PC-3 (cell line): ENCODE measurements at regions not wholly inside any gene's neighbourhood (a gene's known extent, or its start where the extent isn't known, plus 50 kb on each side); places are given as distances from the start of the nearest gene placed in this dataset.
"Not testable (repeated sequence)": the region's sequence is repeated elsewhere in the genome, so short reads cannot be mapped to it uniquely, and the experiment has no call there.

Source experiments
- ATAC-seq: fragments of 200-7000 bp; cut with Tn5 transposase; 2 replicates; pipeline ENCODE4 v1.9.1; 2020; ENCODE audit warnings: mild to moderate bottlenecking, moderate library complexity
- BruUV-seq: library from RNA; stranded (reverse); fragments of 400-500 nt; replicated peaks from 2 replicates; lab custom pipeline; 2021; lab: Mats Ljungman, UMichigan
- CTCF ChIA-PET: fragments of 300-600 bp; sonication (Branson Sonifier 250); formaldehyde crosslinking; loops from one replicate; lab custom pipeline; 2022; ENCODE audit warnings: antibody characterized with exemption; lab: Charles Lee
- POLR2A ChIA-PET: fragments of 300-600 bp; sonication (Branson Sonifier 250); formaldehyde crosslinking; loops from one replicate; lab custom pipeline; 2022; ENCODE audit warnings: antibody characterized with exemption; ENCODE audit not compliant: unreplicated experiment; lab: Charles Lee
- DNase-seq: peaks from one replicate; pipeline ENCODE4 v3.0.0-alpha.2; 2015
- H2AFZ ChIP-seq: fragments of 300-600 bp; sonication (generic); 2 replicates; pipeline ENCODE4 v1.6.0; 2016; ENCODE audit warnings: antibody characterized with exemption, low read length
- H3F3A ChIP-seq: fragments of 300-600 bp; sonication (generic); one replicate; pipeline ENCODE4 v1.6.0; 2017; ENCODE audit warnings: antibody characterized with exemption, low read length, control low read depth, mild to moderate bottlenecking; ENCODE audit not compliant: unreplicated experiment
- H3K27ac ChIP-seq: fragments of 300-600 bp; sonication (generic); 2 replicates; pipeline ENCODE4 v1.5.1; 2016; ENCODE audit warnings: mild to moderate bottlenecking, low read length
- H3K27me3 ChIP-seq: fragments of 300-600 bp; sonication (generic); 2 replicates; pipeline ENCODE4 v1.6.1; 2016; ENCODE audit warnings: low read length, mixed read lengths
- H3K36me3 ChIP-seq: fragments of 300-600 bp; sonication (generic); 2 replicates; pipeline ENCODE4 v1.6.1; 2016; ENCODE audit warnings: low read depth, mixed run types, low read length, mixed read lengths
- H3K4me1 ChIP-seq: fragments of 300-600 bp; sonication (generic); 2 replicates; pipeline ENCODE4 v1.5.1; 2016; ENCODE audit warnings: low read length; ENCODE audit not compliant: insufficient read depth
- H3K4me2 ChIP-seq: fragments of 300-600 bp; sonication (generic); 2 replicates; pipeline ENCODE4 v1.6.0; 2016; ENCODE audit warnings: low read length
- H3K4me3 ChIP-seq: fragments of 300-600 bp; sonication (generic); 2 replicates; pipeline ENCODE4 v1.5.1; 2016; ENCODE audit warnings: mild to moderate bottlenecking, low read length, mixed read lengths
- H3K79me2 ChIP-seq: fragments of 300-600 bp; sonication (generic); 2 replicates; pipeline ENCODE4 v1.6.1; 2017; ENCODE audit warnings: low read length, mixed read lengths
- H3K9ac ChIP-seq: fragments of 300-600 bp; sonication (generic); 2 replicates; pipeline ENCODE4 v1.6.0; 2016; ENCODE audit warnings: mild to moderate bottlenecking, low read length
- H3K9me2 ChIP-seq: fragments of 300-600 bp; sonication (generic); replicated peaks from 2 replicates; pipeline ENCODE4 v1.6.1; 2016; ENCODE audit warnings: mixed run types, low read length, mixed read lengths
- H3K9me3 ChIP-seq: fragments of 300-600 bp; sonication (generic); 2 replicates; pipeline ENCODE4 v1.6.1; 2016; ENCODE audit warnings: low read length, mixed read lengths
- H4K20me1 ChIP-seq: fragments of 300-600 bp; sonication (generic); 2 replicates; pipeline ENCODE4 v1.6.1; 2016; ENCODE audit warnings: low read length, mixed read lengths
- EZH2 ChIP-seq: fragments of 300-600 bp; sonication (generic); IDR thresholded peaks from one replicate; pipeline ENCODE4 v1.6.1; 2017; ENCODE audit warnings: antibody characterized with exemption, mild to moderate bottlenecking, low read length; ENCODE audit not compliant: unreplicated experiment
- EZH2phosphoT487 ChIP-seq: fragments of 300-600 bp; sonication (generic); IDR thresholded peaks from 2 replicates; pipeline ENCODE4 v1.6.1; 2018; ENCODE audit warnings: mild to moderate bottlenecking, antibody characterized with exemption, low read length, borderline replicate concordance
- intact Hi-C: fragments of 100-400 bp; cut with micrococcal nuclease; formaldehyde crosslinking; loops from 2 replicates; pipeline ENCODE4 v1.9.0; 2023
- TF ChIP-seq, protein P1 (sequence below): fragments of 300-600 bp; sonication (generic); conservative IDR thresholded peaks from 2 replicates; pipeline ENCODE4 v1.5.1; 2017; ENCODE audit warnings: antibody characterized with exemption, low read depth, mild to moderate bottlenecking, low read length

- no peaks in the 10 kb centered on the region for H3K9me3 ChIP-seq
- no peaks in the 10 kb centered on the region for H3K4me1 ChIP-seq
- no peaks in the 10 kb centered on the region for H3K9me2 ChIP-seq
- H2AFZ ChIP-seq: 0 out of 2 replicates have a peak overlapping the region, but pooled peaks have one; percentile 23
- TF ChIP-seq EZH2phosphoT487: no peak
- no peak for TF ChIP-seq EZH2
- TF ChIP-seq, protein P1, sequence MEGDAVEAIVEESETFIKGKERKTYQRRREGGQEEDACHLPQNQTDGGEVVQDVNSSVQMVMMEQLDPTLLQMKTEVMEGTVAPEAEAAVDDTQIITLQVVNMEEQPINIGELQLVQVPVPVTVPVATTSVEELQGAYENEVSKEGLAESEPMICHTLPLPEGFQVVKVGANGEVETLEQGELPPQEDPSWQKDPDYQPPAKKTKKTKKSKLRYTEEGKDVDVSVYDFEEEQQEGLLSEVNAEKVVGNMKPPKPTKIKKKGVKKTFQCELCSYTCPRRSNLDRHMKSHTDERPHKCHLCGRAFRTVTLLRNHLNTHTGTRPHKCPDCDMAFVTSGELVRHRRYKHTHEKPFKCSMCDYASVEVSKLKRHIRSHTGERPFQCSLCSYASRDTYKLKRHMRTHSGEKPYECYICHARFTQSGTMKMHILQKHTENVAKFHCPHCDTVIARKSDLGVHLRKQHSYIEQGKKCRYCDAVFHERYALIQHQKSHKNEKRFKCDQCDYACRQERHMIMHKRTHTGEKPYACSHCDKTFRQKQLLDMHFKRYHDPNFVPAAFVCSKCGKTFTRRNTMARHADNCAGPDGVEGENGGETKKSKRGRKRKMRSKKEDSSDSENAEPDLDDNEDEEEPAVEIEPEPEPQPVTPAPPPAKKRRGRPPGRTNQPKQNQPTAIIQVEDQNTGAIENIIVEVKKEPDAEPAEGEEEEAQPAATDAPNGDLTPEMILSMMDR: no peak
- DNase-seq (no peak), ATAC-seq (no peak)
- no peak overlapping the region for H3K4me3 ChIP-seq
- no peak overlapping the region for H3K27ac ChIP-seq
- intact Hi-C loops: no loop called here
- no peak overlapping the region for H3K4me2 ChIP-seq
- ChIA-PET CTCF (no interaction called here), POLR2A (no interaction called here)
- no peak overlapping the region for H3K9ac ChIP-seq
- H3K79me2 ChIP-seq: no peaks in the 10 kb centered on the region
- no peaks in the 10 kb centered on the region for H3K27me3 ChIP-seq
- no peaks in the 10 kb centered on the region for H3F3A ChIP-seq
- BruUV-seq: no TSS peak
- H4K20me1 ChIP-seq: no peaks in the 10 kb centered on the region
- no peaks in the 10 kb centered on the region for H3K36me3 ChIP-seq
Observed at GRCh38 chrX:144042271-144042670, 158.4 kb downstream of the UBE2NL start.

- TF ChIP-seq, protein P1: no peak
- TF ChIP-seq EZH2 (no peak), EZH2phosphoT487 (no peak)
- Histone ChIP-seq H3K27me3 (no peaks in the 10 kb centered on the region), H2AFZ (no peak overlapping the region), H3K9me2 (no peaks in the 10 kb centered on the region), H3K4me2 (no peak overlapping the region), H3K4me1 (no peaks in the 10 kb centered on the region), H3K79me2 (no peaks in the 10 kb centered on the region), H3K9ac (no peak overlapping the region), H3K27ac (no peak overlapping the region), H3K36me3 (no peaks in the 10 kb centered on the region), H4K20me1 (no peaks in the 10 kb centered on the region), H3F3A (no peaks in the 10 kb centered on the region), H3K9me3 (no peaks in the 10 kb centered on the region), H3K4me3 (no peak overlapping the region)
- no peak for ATAC-seq
- POLR2A ChIA-PET: no interaction called here
- BruUV-seq: no TSS peak
- CTCF ChIA-PET: no interaction called here
- intact Hi-C loops: no loop called here
- DNase-seq: no peak
Observed at GRCh38 chrX:144075432-144075831, 191.6 kb downstream of the UBE2NL start.

DNA sequence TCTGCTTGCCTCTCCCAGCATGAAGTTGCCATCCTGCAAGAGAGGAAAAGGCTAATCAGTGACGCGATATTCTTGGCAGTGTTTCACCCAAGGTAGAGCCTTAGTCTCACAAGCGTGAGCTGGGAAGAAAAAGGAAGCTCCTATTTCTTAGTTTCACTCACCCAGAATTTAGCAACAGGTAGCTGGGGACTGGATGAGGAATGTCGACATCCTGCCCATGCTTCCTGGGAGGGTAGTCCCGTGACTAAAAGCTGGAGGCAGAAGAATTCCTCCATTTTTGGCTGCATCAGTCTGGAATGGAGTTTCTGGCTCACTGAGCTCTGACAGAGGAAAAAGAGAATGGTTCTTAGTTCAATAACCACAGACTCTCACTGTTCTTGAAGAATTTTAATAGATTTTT, 198.4 kb downstream of the UBE2NL start:
- H4K20me1 ChIP-seq, DNase-seq, H3K79me2 ChIP-seq, POLR2A ChIA-PET, H2AFZ ChIP-seq, intact Hi-C loops, H3K9ac ChIP-seq, H3K4me3 ChIP-seq, H3K4me1 ChIP-seq, H3K9me3 ChIP-seq, H3F3A ChIP-seq, CTCF ChIA-PET, ATAC-seq, H3K27ac ChIP-seq, H3K36me3 ChIP-seq, H3K4me2 ChIP-seq, H3K27me3 ChIP-seq, BruUV-seq, H3K9me2 ChIP-seq: not testable (repeated sequence)

- H2AFZ ChIP-seq, CTCF ChIA-PET, H3K36me3 ChIP-seq, BruUV-seq, H3K4me1 ChIP-seq, ATAC-seq, H3F3A ChIP-seq, H3K4me2 ChIP-seq, H3K9ac ChIP-seq, H3K27ac ChIP-seq, H3K4me3 ChIP-seq, intact Hi-C loops, H3K9me3 ChIP-seq, H3K79me2 ChIP-seq, DNase-seq, H3K9me2 ChIP-seq, H3K27me3 ChIP-seq, H4K20me1 ChIP-seq, POLR2A ChIA-PET: not testable (repeated sequence)
Observed at GRCh38 chrX:144089674-144090073, 205.8 kb downstream of the UBE2NL start.

GRCh38 chrX:144092116-144092515, 208.2 kb downstream of the UBE2NL start:
- intact Hi-C loops, H3K27me3 ChIP-seq, H4K20me1 ChIP-seq, H2AFZ ChIP-seq, BruUV-seq, H3K9me2 ChIP-seq, H3K27ac ChIP-seq, H3K79me2 ChIP-seq, H3K4me2 ChIP-seq, H3F3A ChIP-seq, H3K4me3 ChIP-seq, H3K9ac ChIP-seq, DNase-seq, H3K9me3 ChIP-seq, ATAC-seq, H3K36me3 ChIP-seq, H3K4me1 ChIP-seq, POLR2A ChIA-PET, CTCF ChIA-PET: not testable (repeated sequence)
